Neural cell (in vitro differentiated cells): ENCODE measurements at regions not wholly inside any gene's neighbourhood (a gene's known extent, or its start where the extent isn't known, plus 50 kb on each side); places are given as distances from the start of the nearest gene placed in this dataset.

ENCODE experiments used
- H2AFZ ChIP-seq: fragments of 200-600, 300-800 bp; sonication (generic), shearing (Covaris generic); 2 replicates; pipeline ENCODE4 v1.6.0; 2014; ENCODE audit warnings: low read depth, mild to moderate bottlenecking, antibody characterized with exemption, low read length, moderate library complexity
- H3F3A ChIP-seq: fragments of 200-600 bp; shearing (Covaris generic); 2 replicates; pipeline ENCODE4 v1.6.1; 2016; ENCODE audit warnings: mild to moderate bottlenecking, moderate library complexity, mixed read lengths, antibody characterized with exemption, low read length; ENCODE audit not compliant: insufficient read depth, poor library complexity, severe bottlenecking
- H3K27ac ChIP-seq: fragments of 200-600, 300-800 bp; sonication (generic), shearing (Covaris generic); 2 replicates; pipeline ENCODE4 v1.5.1; 2014; ENCODE audit warnings: mild to moderate bottlenecking, low read length, moderate library complexity
- H3K27me3 ChIP-seq: fragments of 300-800, 200-600 bp; sonication (generic), shearing (Covaris generic); 2 replicates; pipeline ENCODE4 v1.6.0; 2014; ENCODE audit warnings: mild to moderate bottlenecking, low read depth, low read length, moderate library complexity; ENCODE audit not compliant: insufficient read depth
- H3K36me3 ChIP-seq: fragments of 300-800, 200-600 bp; sonication (generic), shearing (Covaris generic); 2 replicates; pipeline ENCODE4 v1.5.1; 2014; ENCODE audit warnings: mild to moderate bottlenecking, antibody characterized with exemption, low read length, moderate library complexity; ENCODE audit not compliant: insufficient read depth
- H3K4me2 ChIP-seq: fragments of 300-800, 200-600 bp; sonication (generic), shearing (Covaris generic); 2 replicates; pipeline ENCODE4 v1.6.0; 2014; ENCODE audit warnings: mild to moderate bottlenecking, low read length
- H3K4me3 ChIP-seq: fragments of 300-800, 200-600 bp; sonication (generic), shearing (Covaris generic); 2 replicates; pipeline ENCODE4 v1.5.1; 2014; ENCODE audit warnings: mild to moderate bottlenecking, low read length, moderate library complexity
- H3K79me2 ChIP-seq: fragments of 200-600 bp; shearing (Covaris generic); replicated peaks from 2 replicates; pipeline ENCODE4 v1.6.0; 2014; ENCODE audit warnings: mild to moderate bottlenecking, low read length, moderate library complexity; ENCODE audit not compliant: insufficient read depth
- H3K9ac ChIP-seq: fragments of 300-800, 200-600 bp; sonication (generic), shearing (Covaris generic); 2 replicates; pipeline ENCODE4 v1.6.1; 2016; ENCODE audit warnings: mild to moderate bottlenecking, low read length, mixed read lengths
- H3K9me2 ChIP-seq: fragments of 200-600 bp; shearing (Covaris generic); 2 replicates; pipeline ENCODE4 v1.6.1; 2016; ENCODE audit warnings: mild to moderate bottlenecking, low read length, mixed read lengths; ENCODE audit not compliant: insufficient read depth
- H3K9me3 ChIP-seq: fragments of 200-600, 300-800 bp; sonication (generic), shearing (Covaris generic); 2 replicates; pipeline ENCODE4 v1.6.1; 2016; ENCODE audit warnings: mild to moderate bottlenecking, mixed run types, low read length, moderate library complexity, mixed read lengths
- H4K20me1 ChIP-seq: fragments of 200-600 bp; shearing (Covaris generic); 2 replicates; pipeline ENCODE4 v1.6.1; 2016; ENCODE audit warnings: mild to moderate bottlenecking, mixed run types; ENCODE audit not compliant: insufficient read depth
- EP300 ChIP-seq: fragments of 450-650 bp; conservative IDR thresholded peaks from 2 replicates; pipeline ENCODE4 v1.6.1; 2014; ENCODE audit warnings: antibody characterized with exemption, mild to moderate bottlenecking, moderate library complexity; ENCODE audit not compliant: poor library complexity, severe bottlenecking
- EZH2 ChIP-seq: fragments of 200-600, 300-800 bp; shearing (Covaris generic), sonication (generic); IDR thresholded peaks from 2 replicates; pipeline ENCODE4 v1.6.1; 2014; ENCODE audit warnings: antibody characterized with exemption, low read length, borderline replicate concordance, mild to moderate bottlenecking; ENCODE audit not compliant: insufficient read depth, poor library complexity, severe bottlenecking
- MXI1 ChIP-seq: fragments of 450-650 bp; conservative IDR thresholded peaks from 2 replicates; pipeline ENCODE4 v1.6.1; 2014; ENCODE audit warnings: antibody characterized with exemption, mild to moderate bottlenecking; ENCODE audit not compliant: poor library complexity, severe bottlenecking
- POLR2AphosphoS5 ChIP-seq: IDR thresholded peaks from 2 replicates; pipeline ENCODE4 v1.6.1; 2012
- RAD21 ChIP-seq: fragments of 450-650 bp; conservative IDR thresholded peaks from 2 replicates; pipeline ENCODE4 v1.6.1; 2014; ENCODE audit warnings: antibody characterized with exemption, mild to moderate bottlenecking, moderate library complexity
- SMC3 ChIP-seq: fragments of 450-650 bp; conservative IDR thresholded peaks from 2 replicates; pipeline ENCODE4 v1.6.1; 2014; ENCODE audit warnings: antibody characterized with exemption, mild to moderate bottlenecking, moderate library complexity; ENCODE audit not compliant: poor library complexity
- TAF1 ChIP-seq: IDR thresholded peaks from 2 replicates; pipeline ENCODE4 v1.6.1; 2012; ENCODE audit warnings: low read depth
- TF ChIP-seq, protein P1 (sequence below): IDR thresholded peaks from 2 replicates; pipeline ENCODE4 v1.6.1; 2012; ENCODE audit warnings: borderline replicate concordance
- TF ChIP-seq, protein P2 (sequence below): fragments of 450-650 bp; IDR thresholded peaks from 2 replicates; pipeline ENCODE4 v1.5.1; 2014; ENCODE audit warnings: antibody characterized with exemption, mild to moderate bottlenecking, moderate library complexity; ENCODE audit not compliant: poor library complexity, severe bottlenecking

- H3F3A ChIP-seq: no peaks in the 10 kb centered on the region
- no peak overlapping the region for H3K4me2 ChIP-seq
- no peaks in the 10 kb centered on the region for H4K20me1 ChIP-seq
- no peaks in the 10 kb centered on the region for H3K9me2 ChIP-seq
- H2AFZ ChIP-seq: no peak overlapping the region
- H3K36me3 ChIP-seq: no peaks in the 10 kb centered on the region
- H3K27ac ChIP-seq: no peak overlapping the region
- H3K9ac ChIP-seq: no peak overlapping the region
- H3K9me3 ChIP-seq: no peaks in the 10 kb centered on the region
- TF ChIP-seq POLR2AphosphoS5 (no peak), RAD21 (no peak), MXI1 (no peak), SMC3 (no peak), EP300 (no peak), TAF1 (no peak)
- TF ChIP-seq, protein P1, sequence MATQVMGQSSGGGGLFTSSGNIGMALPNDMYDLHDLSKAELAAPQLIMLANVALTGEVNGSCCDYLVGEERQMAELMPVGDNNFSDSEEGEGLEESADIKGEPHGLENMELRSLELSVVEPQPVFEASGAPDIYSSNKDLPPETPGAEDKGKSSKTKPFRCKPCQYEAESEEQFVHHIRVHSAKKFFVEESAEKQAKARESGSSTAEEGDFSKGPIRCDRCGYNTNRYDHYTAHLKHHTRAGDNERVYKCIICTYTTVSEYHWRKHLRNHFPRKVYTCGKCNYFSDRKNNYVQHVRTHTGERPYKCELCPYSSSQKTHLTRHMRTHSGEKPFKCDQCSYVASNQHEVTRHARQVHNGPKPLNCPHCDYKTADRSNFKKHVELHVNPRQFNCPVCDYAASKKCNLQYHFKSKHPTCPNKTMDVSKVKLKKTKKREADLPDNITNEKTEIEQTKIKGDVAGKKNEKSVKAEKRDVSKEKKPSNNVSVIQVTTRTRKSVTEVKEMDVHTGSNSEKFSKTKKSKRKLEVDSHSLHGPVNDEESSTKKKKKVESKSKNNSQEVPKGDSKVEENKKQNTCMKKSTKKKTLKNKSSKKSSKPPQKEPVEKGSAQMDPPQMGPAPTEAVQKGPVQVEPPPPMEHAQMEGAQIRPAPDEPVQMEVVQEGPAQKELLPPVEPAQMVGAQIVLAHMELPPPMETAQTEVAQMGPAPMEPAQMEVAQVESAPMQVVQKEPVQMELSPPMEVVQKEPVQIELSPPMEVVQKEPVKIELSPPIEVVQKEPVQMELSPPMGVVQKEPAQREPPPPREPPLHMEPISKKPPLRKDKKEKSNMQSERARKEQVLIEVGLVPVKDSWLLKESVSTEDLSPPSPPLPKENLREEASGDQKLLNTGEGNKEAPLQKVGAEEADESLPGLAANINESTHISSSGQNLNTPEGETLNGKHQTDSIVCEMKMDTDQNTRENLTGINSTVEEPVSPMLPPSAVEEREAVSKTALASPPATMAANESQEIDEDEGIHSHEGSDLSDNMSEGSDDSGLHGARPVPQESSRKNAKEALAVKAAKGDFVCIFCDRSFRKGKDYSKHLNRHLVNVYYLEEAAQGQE: no peak
- TF ChIP-seq, protein P2, sequence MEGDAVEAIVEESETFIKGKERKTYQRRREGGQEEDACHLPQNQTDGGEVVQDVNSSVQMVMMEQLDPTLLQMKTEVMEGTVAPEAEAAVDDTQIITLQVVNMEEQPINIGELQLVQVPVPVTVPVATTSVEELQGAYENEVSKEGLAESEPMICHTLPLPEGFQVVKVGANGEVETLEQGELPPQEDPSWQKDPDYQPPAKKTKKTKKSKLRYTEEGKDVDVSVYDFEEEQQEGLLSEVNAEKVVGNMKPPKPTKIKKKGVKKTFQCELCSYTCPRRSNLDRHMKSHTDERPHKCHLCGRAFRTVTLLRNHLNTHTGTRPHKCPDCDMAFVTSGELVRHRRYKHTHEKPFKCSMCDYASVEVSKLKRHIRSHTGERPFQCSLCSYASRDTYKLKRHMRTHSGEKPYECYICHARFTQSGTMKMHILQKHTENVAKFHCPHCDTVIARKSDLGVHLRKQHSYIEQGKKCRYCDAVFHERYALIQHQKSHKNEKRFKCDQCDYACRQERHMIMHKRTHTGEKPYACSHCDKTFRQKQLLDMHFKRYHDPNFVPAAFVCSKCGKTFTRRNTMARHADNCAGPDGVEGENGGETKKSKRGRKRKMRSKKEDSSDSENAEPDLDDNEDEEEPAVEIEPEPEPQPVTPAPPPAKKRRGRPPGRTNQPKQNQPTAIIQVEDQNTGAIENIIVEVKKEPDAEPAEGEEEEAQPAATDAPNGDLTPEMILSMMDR: no peak
- H3K79me2 ChIP-seq: no peaks in the 10 kb centered on the region
- no peaks in the 10 kb centered on the region for H3K27me3 ChIP-seq
- no peak overlapping the region for H3K4me3 ChIP-seq
These were observed 468.4 kb upstream of the CNTN3 start for GRCh38 chr3:75082845-75083244.

GRCh38 chr3:75089841-75090240 is 475.4 kb upstream of the CNTN3 start:
- TF ChIP-seq RAD21: no peak
- TF ChIP-seq MXI1: no peak
- TF ChIP-seq EP300: no peak
- no peak for TF ChIP-seq TAF1
- TF ChIP-seq, protein P2: no peak
- TF ChIP-seq, protein P1: no peak
- TF ChIP-seq SMC3: no peak
- TF ChIP-seq EZH2: no peak
- no peak for TF ChIP-seq POLR2AphosphoS5
- no peaks in the 10 kb centered on the region for H4K20me1 ChIP-seq
- no peak overlapping the region for H3K4me2 ChIP-seq
- H3K36me3 ChIP-seq: no peaks in the 10 kb centered on the region
- H3K9me2 ChIP-seq: no peaks in the 10 kb centered on the region
- no peak overlapping the region for H3K4me3 ChIP-seq
- no peak overlapping the region for H3K27ac ChIP-seq
- H3K9me3 ChIP-seq: no peaks in the 10 kb centered on the region
- no peaks in the 10 kb centered on the region for H3F3A ChIP-seq
- H3K79me2 ChIP-seq: no peaks in the 10 kb centered on the region
- H3K9ac ChIP-seq: no peak overlapping the region
- no peak overlapping the region for H2AFZ ChIP-seq
- H3K27me3 ChIP-seq: no peaks in the 10 kb centered on the region
